Adrenal gland (tissue), 5 donors: ENCODE measurements at regions not wholly inside any gene's neighbourhood (a gene's known extent, or its start where the extent isn't known, plus 50 kb on each side); places are given as distances from the start of the nearest gene placed in this dataset.

Source experiments
- POLR2A ChIP-seq, 2 donors: fragments of 450-650 bp; IDR thresholded peaks; one replicate each; pipeline ENCODE4 v1.6.1; 2017; ENCODE audit warnings: antibody characterized with exemption in 2 of 2, mild to moderate bottlenecking in 2 of 2, moderate library complexity in 1 of 2
- TF ChIP-seq, protein P1 (sequence below), 6 experiments: fragments of 450-650 bp in 4 of 6; fragments of 200-600 bp in 2 of 6; sonication (generic) in 1 of 6; IDR thresholded peaks; 1 replicate in 5 of 6; 2 replicates in 1 of 6; pipeline versions ENCODE4 v1.5.1 to v1.8.0; 2016 to 2021; ENCODE audit warnings: antibody characterized with exemption in 6 of 6, mild to moderate bottlenecking in 2 of 6, moderate library complexity in 1 of 6
- donor health status: DM: no; HTN: no; CAD: no.

DNA sequence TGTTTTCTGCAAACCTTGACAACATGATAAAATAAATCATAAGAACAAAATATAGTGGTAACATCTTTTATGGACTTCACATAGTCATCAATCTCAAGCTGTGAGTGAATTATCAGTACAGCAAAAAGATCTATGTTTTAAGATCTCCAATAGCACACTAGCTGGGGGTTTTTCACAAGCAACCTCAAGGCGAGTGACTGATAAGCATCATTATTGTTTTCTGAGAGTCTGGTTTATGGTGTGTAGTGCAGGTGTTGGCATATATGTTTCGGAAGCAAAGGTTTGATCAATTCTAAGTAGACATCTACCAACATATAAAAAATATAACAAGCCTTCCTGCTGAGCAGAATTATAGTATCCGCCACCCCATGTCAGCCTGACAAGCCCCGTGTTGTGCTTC is 403.8 kb upstream of the MGMT start:
- TF ChIP-seq POLR2A (IDR thresholded peaks at IDR 0.05), result no peak
- TF ChIP-seq, protein P1, sequence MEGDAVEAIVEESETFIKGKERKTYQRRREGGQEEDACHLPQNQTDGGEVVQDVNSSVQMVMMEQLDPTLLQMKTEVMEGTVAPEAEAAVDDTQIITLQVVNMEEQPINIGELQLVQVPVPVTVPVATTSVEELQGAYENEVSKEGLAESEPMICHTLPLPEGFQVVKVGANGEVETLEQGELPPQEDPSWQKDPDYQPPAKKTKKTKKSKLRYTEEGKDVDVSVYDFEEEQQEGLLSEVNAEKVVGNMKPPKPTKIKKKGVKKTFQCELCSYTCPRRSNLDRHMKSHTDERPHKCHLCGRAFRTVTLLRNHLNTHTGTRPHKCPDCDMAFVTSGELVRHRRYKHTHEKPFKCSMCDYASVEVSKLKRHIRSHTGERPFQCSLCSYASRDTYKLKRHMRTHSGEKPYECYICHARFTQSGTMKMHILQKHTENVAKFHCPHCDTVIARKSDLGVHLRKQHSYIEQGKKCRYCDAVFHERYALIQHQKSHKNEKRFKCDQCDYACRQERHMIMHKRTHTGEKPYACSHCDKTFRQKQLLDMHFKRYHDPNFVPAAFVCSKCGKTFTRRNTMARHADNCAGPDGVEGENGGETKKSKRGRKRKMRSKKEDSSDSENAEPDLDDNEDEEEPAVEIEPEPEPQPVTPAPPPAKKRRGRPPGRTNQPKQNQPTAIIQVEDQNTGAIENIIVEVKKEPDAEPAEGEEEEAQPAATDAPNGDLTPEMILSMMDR (IDR thresholded peaks at IDR 0.05), result no peak
